Astrocyte (in vitro differentiated cells and primary cell): ENCODE measurements at regions not wholly inside any gene's neighbourhood (a gene's known extent, or its start where the extent isn't known, plus 50 kb on each side); places are given as distances from the start of the nearest gene placed in this dataset.

Source experiments
- CTCF ChIP-seq: IDR thresholded peaks from 2 replicates; pipeline ENCODE4 v1.5.1; 2011; ENCODE audit warnings: low read depth, mild to moderate bottlenecking, inconsistent platforms, low read length, moderate library complexity; ENCODE audit not compliant: insufficient read depth
- EZH2 ChIP-seq: IDR thresholded peaks from 2 replicates; pipeline ENCODE4 v1.6.1; 2012; ENCODE audit warnings: mild to moderate bottlenecking, low read length, inconsistent platforms; ENCODE audit not compliant: insufficient read depth

GRCh38 chr1:189706594-189706993 lies 771.1 kb downstream of the BRINP3 start:
- TF ChIP-seq CTCF (no peak), EZH2 (no peak)
